ENCODE measurements at regions not wholly inside any gene's neighbourhood (a gene's known extent, or its start where the extent isn't known, plus 50 kb on each side); places are given as distances from the start of the nearest gene placed in this dataset.

DNA sequence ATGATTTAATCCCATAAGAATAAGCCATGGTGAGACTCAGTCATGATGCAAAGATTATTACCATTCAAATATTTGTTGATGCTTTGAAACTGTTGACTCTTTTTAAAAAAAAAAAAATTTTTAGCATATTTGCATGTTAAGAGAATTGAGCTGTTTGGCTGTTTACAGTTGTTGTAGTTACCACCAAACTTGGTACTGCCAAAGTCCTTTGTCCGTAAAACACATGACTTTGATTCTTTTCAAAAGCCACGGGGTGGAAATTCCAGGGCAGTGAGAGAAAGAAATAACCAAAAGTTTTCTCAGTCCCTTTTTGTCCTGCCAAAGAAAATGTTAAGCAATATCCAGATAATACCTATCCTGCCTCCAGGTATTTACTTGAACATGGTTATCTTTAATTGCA is 474.8 kb downstream of the METTL4 start:
- FAIRE-seq (no peak), DNase-seq (ENCODE audit: low spot score) (no peak)

DNA sequence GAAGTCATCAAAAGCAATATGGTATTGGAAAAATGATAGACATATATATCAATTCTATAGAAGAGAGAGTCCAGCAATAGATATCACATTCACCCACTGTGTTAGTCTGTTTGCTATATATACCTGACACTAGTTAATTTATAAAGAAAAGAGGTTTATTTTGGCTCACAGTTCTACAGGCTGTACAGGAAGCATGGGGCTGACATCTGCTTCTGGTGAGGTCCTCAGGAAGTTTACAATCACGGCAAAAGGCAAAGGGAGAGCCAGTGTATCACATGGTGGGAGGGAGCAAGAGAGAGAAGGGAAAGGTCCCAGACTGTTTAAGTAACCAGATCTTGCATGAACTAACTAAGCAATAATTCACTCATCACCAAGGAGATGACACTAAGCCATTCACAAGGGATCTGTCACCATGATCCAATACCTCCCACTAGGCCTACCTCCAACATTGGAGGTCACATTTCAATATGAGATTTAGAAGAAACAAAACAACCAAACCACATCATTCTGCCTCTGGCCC is 470.6 kb downstream of the METTL4 start:
- DNase-seq (ENCODE audit: low spot score) (no peak), FAIRE-seq (no peak)

DNA sequence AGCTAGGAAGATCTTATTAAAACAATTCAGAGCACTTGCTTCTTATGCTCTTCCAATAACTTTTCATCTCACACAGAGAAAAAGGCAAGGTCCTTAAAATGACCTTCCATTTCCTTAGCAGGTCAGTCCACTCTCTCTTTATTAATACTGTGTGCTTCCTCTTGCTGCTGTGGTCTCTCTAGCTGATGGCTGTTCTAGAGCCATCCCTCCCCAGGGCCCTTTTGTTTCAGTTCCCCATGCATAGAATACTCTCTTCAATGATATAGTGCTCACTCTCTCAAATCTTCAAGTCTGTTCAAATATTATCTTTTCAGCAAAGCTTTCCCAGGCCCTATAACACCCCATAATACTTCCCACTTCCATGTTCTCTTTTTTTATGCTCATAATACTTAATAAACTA is 469.3 kb downstream of the METTL4 start:
- no peak for FAIRE-seq
- DNase-seq (ENCODE audit: low spot score): no peak

DNA sequence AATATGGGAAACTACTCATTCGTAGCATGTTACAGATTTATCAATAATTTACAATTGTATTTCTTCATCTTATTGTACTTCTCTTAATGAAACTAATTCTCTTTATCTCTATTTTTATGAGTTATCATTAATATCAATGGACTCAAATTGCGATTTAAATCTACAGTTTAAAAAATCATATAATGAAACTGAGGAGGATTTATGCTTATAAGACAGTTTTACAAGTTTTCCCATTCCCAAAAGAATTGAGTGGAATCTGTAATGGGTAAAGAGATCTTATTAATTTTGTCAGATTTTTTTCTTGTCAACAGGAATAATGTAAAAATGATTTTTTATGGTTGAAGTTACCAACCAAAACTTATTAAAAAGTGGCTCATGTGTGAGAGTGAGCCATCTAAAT is 468.0 kb downstream of the METTL4 start:
- DNase-seq (ENCODE audit: low spot score) (no peak), FAIRE-seq (no peak)

DNA sequence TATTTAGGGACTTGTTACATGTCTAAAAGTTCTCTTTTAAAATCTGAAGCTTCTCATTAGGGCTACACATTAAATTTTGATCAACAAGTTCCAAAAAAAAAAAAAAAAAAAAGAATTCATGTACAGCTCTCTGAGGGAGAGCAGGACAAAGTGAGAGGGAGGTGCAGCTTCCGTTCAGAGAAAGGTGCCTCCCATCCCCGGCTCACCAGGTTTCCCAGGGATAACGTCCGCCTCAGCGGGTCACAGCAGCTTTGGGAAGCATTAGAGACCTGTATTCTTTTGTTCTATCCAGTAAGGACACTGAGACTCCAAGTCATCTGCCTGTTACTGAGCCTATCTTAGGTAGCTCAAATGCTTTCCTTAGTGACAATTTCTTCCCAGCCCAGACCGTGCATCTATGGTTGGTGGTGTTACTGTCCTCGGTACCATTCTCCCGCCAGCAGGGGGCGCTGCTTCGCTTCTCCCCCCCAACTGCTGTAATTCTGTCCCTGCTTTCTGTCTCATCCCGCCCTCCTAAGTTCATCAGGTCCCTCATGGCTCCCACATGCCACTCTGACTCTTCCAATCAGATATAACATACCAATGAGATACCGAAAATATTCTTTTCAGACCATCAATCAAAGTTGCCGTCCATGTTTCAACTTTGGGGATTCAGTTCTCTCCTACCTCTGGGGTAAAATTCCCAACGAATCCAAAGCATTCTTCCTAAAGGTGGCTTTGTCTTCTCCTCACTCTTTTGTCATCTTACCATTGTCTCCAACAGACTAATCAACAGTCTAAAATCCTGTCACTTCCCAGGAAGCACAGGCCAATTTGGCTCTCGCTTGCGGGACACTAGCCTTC is 466.5 kb downstream of the METTL4 start:
- DNase-seq (ENCODE audit: low spot score) (no peak), FAIRE-seq (no peak)

DNA sequence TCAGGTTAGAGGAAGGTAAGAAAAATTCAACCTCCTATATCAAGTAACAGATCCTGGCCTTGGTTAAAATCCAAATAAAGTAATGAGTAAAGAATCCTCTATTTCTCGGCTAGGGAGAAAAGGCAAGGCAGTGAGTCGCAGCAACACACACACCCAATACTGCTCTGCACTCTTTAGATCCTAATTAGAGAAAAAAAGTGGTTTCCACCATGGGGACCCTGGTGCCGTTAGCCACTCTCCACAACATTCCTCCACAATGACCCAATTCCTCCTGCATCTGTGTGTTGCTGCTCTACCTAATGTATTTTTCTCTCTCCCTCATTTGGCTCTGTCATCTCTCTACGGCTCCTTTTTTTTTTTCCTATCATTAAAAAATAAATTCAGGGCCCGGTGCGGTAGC is 462.7 kb downstream of the METTL4 start:
- DNase-seq (ENCODE audit: low spot score): peak; percentile 50
- no peak for FAIRE-seq

DNA sequence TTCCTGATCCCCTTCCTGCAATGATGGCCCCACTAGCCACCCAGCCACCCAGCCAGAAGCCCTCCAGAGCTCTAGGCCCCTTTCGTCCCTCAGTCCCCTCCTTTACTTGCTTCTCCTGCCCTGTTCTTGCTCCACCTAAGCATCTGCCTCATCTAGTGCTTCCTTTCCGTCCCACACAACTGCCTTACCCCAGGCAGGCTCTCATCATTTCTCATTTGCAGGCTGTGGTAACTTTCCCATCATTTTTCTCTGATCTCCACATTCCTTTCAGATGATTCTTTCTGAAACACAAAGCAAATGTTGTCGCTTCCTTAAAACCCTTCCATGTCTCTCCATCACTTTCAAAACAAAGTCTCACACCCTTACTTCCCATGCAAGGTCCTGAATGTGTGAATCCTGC is 459.8 kb downstream of the METTL4 start:
- FAIRE-seq (no peak), DNase-seq (ENCODE audit: low spot score) (peak; percentile 26)

DNA sequence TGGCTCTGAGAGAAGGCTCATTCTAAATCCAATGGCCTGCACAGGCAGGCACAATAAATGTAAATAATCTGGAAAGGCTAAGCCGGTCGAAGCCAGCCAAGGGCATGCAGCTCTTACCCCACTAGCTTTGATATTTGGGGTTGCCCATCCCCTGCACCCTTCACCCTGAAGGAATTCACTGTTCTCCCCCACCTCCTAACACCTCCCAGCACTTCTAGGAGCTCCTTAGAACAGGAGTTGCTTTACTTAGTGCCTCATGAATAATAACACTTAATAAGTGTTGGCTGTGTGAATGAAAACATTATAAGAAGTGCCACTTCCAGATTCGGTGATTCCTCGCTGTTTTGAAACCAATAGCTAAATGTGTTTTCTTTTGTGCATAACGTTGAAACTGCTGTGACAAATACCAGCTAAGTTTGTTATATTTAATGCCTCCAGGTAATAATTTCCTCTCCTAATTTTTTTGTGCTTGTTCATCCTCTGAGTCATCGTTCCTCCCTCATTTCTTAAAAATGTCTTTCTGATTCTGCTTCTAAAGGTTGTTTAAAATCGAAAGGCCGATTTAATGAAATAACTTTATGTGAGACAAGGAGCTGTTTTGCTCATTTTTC is 458.8 kb downstream of the METTL4 start:
- DNase-seq (ENCODE audit: low spot score) (no peak), FAIRE-seq (no peak)

DNA sequence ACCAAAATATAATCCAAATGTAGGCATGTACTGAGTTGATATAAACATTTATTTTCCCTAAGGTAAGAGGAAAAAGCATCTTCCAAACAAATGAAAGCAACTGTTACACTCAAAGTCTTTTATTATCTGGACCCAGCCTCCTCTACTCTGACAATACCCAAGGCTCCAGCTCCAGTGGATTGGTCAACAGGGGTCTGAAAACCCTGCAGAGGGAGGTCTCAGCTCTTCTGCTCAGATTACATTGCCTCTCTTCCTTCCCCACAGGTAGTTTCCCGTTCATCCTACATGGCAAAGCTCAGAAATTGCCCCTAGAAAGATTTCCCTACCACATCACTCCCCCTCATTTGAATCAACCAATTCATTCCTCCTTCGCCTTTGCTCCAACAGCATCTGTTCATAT is 457.0 kb downstream of the METTL4 start:
- FAIRE-seq: no peak
- DNase-seq (ENCODE audit: low spot score): no peak

DNA sequence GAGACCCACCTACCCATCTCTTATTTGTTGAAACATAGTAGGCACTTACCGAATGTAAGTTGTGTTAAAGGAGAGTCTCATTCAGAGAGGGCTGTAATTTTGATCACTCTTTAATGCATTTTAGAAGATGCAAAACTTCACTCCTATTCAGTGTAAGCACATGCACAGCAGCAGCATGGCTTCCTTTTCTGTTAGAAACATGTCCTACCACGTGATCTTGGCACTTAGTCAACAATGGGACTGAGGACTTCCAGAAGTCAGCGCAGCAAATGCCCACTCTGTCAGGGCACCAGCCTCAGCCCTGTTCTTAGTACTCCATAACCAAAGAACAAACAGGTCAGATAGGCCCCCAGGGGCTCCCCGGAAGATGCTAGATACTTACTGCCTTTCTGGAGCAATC is 456.5 kb downstream of the METTL4 start:
- no peak for FAIRE-seq

DNA sequence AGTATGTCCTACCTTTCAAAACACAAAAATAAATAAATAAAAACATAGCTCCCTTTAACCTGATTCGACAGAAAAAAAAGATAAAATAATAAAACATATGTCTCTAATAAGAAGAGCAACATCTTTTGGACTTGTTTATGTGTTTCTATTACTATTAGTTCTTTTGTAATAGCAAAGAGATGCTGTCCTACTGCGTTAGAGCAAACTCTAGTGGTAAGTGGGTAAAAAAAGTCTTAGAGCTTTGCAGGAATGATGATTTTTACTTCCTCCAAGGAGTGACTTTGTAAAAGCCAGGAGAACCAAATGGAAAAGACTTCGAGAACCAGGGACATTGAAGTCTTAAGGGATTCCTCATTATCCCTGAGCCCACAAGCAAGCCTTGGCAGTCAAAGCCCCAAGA is 450.1 kb downstream of the METTL4 start:
- no peak for DNase-seq (ENCODE audit: low spot score)
- FAIRE-seq: no peak

More for the DNA sequence above, 456.5 kb downstream of the METTL4 start:
- no peak for DNase-seq (ENCODE audit: low spot score)

DNA sequence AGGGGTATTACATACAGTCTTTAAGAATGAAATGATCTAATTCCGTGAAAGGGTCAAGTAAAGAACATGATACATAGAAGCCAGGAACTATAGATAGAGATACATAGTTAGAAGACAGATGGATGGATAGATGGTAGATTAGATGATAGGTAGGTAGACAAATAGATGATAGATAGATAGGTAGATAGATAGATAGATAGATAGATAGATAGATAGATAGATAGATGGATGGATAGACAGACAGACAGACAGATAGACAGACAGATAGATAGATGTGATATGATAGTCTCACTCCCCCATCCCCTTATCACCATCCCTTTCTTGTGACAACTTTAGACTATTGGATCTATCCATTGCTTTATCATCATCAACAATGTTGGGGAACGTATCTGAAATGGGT is 448.2 kb downstream of the METTL4 start:
- FAIRE-seq: no peak
- no peak for DNase-seq (ENCODE audit: low spot score)

DNA sequence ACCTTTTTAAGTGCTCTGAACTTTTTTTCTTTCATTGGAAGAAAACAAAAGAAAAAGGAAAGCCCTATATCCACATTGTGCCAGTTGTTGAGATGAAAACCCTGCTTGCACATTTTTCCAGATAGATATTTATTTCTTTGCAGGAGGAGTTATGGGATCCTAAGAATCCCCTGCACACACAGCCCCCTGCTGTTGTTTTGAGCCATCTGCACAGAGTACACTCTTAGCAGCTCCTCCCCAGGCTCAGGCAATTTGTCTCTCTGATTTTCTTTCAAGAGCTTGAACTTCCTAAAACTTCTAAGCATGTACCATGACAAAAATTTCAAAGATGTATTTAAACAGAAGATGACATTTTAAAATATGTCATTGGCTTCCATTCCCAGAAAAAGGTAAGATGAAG is 436.9 kb downstream of the METTL4 start:
- DNase-seq (ENCODE audit: low spot score) (no peak), FAIRE-seq (no peak)

DNA sequence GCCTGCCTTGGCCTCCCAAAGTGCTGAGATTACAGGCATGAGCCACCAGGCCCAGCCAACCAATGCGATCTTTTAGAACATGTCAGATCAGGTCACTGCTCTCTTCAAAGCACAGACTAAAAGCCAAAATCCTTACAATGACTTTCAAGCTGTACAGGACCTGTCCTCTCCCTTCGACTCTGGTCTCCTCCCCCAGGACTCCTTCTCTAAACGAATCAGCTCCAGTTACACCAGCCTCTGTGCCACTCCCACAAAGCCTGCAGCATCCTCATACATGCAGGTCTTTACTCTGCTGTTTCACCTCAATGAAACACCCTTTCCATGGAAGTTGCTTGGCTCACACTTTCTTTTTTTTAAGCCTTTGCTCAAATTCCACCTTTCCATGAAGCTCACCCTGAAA is 436.0 kb downstream of the METTL4 start:
- no peak for FAIRE-seq

DNA sequence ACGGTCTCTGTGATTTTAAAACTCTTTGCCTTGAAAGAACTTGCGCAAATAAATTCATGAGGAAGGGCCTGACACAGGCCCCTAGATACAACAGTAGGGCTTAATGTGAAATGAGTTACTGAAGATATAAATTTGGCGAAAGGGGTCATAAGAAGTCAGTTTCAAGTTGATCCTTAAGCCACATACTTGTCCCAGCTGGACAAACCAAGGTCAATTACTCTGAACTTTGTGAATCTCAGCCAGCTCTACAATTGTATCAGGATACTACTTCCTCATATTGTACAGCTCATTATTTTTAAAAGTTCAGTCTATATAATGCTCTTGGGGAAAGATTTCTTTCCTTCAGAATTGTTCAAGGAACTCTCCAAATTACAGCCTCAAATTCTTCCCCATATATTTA is 432.8 kb downstream of the METTL4 start:
- DNase-seq (ENCODE audit: low spot score): no peak
- no peak for FAIRE-seq

More for the DNA sequence above, 436.0 kb downstream of the METTL4 start:
- no peak for DNase-seq (ENCODE audit: low spot score)

DNA sequence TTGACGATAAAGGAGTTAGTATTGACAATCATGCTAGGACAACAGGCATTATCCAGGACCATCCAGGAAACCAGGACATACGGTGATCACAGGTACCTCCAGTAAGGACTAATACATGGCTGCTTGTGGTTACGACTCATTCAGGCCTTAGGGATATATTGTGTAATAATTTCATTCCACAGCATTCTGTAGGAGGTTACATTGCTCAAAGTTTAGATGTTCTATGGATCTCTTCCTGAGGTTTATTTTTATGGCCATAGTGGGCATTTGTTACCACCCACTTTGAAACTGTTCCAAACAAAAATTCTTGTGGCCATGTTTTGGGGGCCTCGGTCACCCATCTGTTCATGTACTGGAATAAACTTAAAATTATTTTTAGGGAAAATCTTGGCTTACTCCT is 431.6 kb downstream of the METTL4 start:
- FAIRE-seq (no peak), DNase-seq (ENCODE audit: low spot score) (peak; percentile 12)

DNA sequence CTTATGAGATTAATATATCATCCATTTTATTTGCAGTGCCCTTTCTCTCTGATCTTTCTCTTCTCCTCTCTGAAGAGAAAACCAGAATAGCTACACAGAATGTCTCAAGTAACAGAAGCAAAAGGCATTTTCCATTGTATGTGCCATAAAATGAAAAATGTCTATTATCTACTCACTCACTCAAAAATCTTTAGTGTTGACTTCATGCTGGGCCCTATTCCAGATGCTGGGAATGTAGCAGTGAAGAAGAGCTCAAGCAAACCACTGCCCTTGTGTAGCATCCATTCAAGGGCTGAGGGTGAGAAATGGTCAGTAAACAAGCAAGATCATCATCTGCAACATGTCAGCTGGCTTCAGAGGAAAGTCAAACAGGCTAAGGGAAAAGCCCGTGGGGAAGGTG is 427.7 kb downstream of the METTL4 start:
- no peak for DNase-seq (ENCODE audit: low spot score)
- FAIRE-seq: no peak

DNA sequence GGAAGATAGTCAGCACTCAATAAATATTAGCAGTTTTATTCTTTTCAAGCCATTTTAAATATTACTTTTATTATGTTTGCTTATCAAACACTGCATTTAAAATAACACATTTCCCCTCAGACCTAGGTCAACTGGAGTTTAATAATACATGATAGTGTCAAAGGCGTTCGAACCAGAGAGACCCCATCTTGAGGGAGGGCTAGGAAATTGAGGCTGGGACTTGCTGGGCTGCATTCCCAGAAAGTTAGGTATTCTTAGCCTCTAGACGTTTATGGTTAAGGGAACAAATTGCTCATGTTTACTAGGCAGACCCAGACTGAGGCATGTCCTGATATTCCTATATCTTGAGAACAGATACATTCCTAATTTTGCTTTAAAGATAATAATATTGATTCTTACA is 426.5 kb downstream of the METTL4 start:
- DNase-seq (ENCODE audit: low spot score) (no peak), FAIRE-seq (no peak)

DNA sequence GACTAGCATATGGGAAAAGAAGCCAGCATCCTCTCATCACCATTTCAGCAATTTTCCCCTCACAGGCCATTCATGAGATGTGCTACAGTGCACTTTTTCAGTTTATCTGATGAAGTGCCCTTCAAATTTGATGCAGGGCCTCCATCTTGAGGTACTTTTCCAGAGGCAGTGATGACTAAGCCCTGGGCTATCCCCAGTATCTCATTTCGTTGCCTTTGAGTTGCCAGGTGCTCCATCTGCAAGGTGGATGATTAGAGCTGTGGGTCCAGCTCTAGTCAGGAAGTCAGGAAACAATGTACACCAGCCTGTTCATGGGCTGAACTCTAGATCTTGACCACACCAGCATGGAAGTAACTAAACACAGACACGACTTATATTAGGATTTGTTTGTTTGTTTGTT is 425.2 kb downstream of the METTL4 start:
- DNase-seq (ENCODE audit: low spot score) (no peak), FAIRE-seq (no peak)

DNA sequence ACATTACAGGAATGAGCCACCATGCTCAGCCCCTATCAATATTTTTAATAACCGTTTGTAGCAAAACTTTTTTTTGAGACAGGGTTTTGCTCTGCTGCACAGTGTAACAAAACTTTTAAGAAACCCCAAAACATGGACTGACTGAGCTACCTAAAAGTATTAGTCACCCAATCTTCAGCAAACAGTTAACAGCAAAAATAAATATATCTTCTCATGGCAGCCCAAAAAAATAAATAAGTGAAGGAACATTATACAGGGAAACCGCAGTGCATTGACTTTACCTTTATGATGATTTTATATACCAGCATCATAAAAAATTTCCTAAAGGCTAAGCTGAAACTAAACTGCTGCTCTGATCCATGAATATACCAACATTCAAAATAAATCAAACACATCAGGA is 424.6 kb downstream of the METTL4 start:
- FAIRE-seq (no peak), DNase-seq (ENCODE audit: low spot score) (no peak)

DNA sequence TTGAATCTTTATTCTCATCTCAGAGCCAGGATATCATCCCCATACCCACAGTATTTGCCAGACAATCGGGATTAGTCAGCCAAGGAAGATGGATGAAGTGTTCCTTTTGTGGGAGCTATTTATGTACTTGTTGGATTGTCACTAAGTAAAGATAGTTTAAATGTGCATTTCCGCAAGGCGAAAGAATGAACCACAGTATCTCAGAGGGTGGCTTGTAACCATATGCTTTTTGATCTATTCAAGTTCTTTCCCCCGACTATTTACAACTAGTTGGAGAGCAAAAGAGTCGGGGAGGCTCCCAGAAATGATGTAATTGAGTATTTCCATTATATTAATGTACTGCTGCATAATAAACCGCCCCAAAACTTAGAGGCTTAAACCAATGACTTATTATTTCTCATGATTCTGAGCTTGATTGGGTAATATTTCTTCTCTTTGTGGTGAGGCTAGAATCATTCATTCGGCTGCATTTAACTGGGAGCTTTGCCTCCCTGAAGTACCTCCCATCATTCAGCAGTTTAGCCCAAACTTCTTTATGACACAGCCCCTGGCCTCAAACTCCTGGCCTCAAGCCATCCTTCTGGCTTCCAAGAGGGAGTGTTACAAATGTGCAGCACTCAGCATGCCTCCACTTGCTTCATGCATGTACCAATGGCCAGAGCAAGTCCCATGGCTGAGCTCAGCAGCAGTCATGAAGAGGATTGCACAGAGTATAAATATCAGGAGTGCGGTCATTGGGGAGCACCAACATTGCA is 423.7 kb downstream of the METTL4 start:
- no peak for DNase-seq (ENCODE audit: low spot score)
- FAIRE-seq: no peak

DNA sequence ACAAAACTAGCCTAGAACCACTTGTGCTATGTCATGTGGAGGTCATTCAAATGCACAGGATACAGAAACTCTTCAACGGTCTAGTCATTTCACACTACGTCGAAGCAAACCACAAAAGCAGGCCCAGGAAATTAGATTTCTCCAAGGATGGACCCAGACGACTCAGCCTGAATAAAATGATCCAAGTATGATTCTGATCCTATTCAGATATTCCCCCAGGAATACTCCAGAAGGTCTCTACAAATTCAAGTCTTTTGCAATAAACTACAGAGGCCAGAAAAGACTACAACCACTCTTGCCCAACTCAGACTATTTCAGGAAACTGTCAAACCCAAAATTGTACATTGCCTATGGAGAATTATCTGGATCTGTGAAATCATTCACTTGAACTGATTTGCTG is 422.5 kb downstream of the METTL4 start:
- DNase-seq (ENCODE audit: low spot score) (no peak), FAIRE-seq (no peak)

All from RCC 7860 (cell line).